ENCODE measurements at regions not wholly inside any gene's neighbourhood (a gene's known extent, or its start where the extent isn't known, plus 50 kb on each side); places are given as distances from the start of the nearest gene placed in this dataset.
"Not testable (repeated sequence)": the region's sequence is repeated elsewhere in the genome, so short reads cannot be mapped to it uniquely, and the experiment has no call there.

GRCh38 chr1:223031733-223032601 lies 111.1 kb downstream of the TLR5 start:
- no peak for ATAC-seq (ENCODE audit: low read depth)
- DNase-seq, result no peak
- Mint-ChIP-seq H3K27me3 (peaks cover 3% of the 10 kb centered on the region), H3K9me3 (no peaks in the 10 kb centered on the region), H3K4me3 (no peak overlapping the region), H3K27ac (no peak overlapping the region), H3K36me3 (no peaks in the 10 kb centered on the region), H3K4me1 (no peaks in the 10 kb centered on the region)
- POLR2A ChIA-PET, result no interaction called here

- Mint-ChIP-seq H3K36me3 (no peaks in the 10 kb centered on the region), H3K4me1 (no peaks in the 10 kb centered on the region), H3K4me3 (no peak overlapping the region), H3K9me3 (no peaks in the 10 kb centered on the region), H3K27ac (no peak overlapping the region), H3K27me3 (peaks cover 3% of the 10 kb centered on the region)
- DNase-seq (no peak), ATAC-seq (ENCODE audit: low read depth) (no peak)
- POLR2A ChIA-PET, result no interaction called here
Observed at GRCh38 chr1:223033658-223034057, 109.4 kb downstream of the TLR5 start.

GRCh38 chr1:223034270-223034798 lies 108.7 kb downstream of the TLR5 start:
- no peaks in the 10 kb centered on the region for H3K4me1 Mint-ChIP-seq
- no peak for ATAC-seq (ENCODE audit: low read depth)
- no peak for DNase-seq

GRCh38 chr1:223035724-223036478 lies 107.1 kb downstream of the TLR5 start:
- Mint-ChIP-seq H3K9me3 (no peaks in the 10 kb centered on the region), H3K27me3 (peaks cover 4% of the 10 kb centered on the region), H3K27ac (no peak overlapping the region), H3K4me3 (no peak overlapping the region), H3K4me1 (peaks cover 1% of the 10 kb centered on the region), H3K36me3 (no peaks in the 10 kb centered on the region)
- POLR2A ChIA-PET, result no interaction called here
- ATAC-seq (ENCODE audit: low read depth) (no peak), DNase-seq (no peak)

More at GRCh38 chr1:223034270-223034798, 108.7 kb downstream of the TLR5 start:
- Mint-ChIP-seq H3K27ac (no peak overlapping the region), H3K9me3 (no peaks in the 10 kb centered on the region), H3K4me3 (no peak overlapping the region), H3K27me3 (no peaks in the 10 kb centered on the region), H3K36me3 (no peaks in the 10 kb centered on the region)
- POLR2A ChIA-PET, result no interaction called here

GRCh38 chr1:223036479-223036845 lies 106.6 kb downstream of the TLR5 start:
- H3K27me3 Mint-ChIP-seq, result peaks cover 4% of the 10 kb centered on the region
- DNase-seq (no peak), ATAC-seq (ENCODE audit: low read depth) (no peak)
- no peaks in the 10 kb centered on the region for H3K36me3 Mint-ChIP-seq
- no peak overlapping the region for H3K4me3 Mint-ChIP-seq
- peaks cover 1% of the 10 kb centered on the region for H3K4me1 Mint-ChIP-seq
- no peaks in the 10 kb centered on the region for H3K9me3 Mint-ChIP-seq
- no peak overlapping the region for H3K27ac Mint-ChIP-seq
- POLR2A ChIA-PET, result no interaction called here

- Mint-ChIP-seq H3K4me1 (peaks cover 1% of the 10 kb centered on the region), H3K4me3 (no peak overlapping the region), H3K36me3 (no peaks in the 10 kb centered on the region), H3K9me3 (no peaks in the 10 kb centered on the region), H3K27ac (no peak overlapping the region), H3K27me3 (peaks cover 4% of the 10 kb centered on the region)
- POLR2A ChIA-PET, result no interaction called here
- no peak for ATAC-seq (ENCODE audit: low read depth)
- DNase-seq, result no peak
Observed at GRCh38 chr1:223037845-223038244, 105.2 kb downstream of the TLR5 start.

GRCh38 chr1:223038288-223039006 lies 104.6 kb downstream of the TLR5 start:
- Mint-ChIP-seq H3K4me1 (peaks cover 1% of the 10 kb centered on the region), H3K27ac (no peak overlapping the region), H3K4me3 (no peak overlapping the region), H3K9me3 (no peaks in the 10 kb centered on the region), H3K36me3 (no peaks in the 10 kb centered on the region), H3K27me3 (peaks cover 4% of the 10 kb centered on the region)
- POLR2A ChIA-PET, result no interaction called here
- DNase-seq, result no peak
- ATAC-seq (ENCODE audit: low read depth), result no peak

- ATAC-seq (ENCODE audit: low read depth) (no peak), DNase-seq (no peak)
- POLR2A ChIA-PET, result no interaction called here
- H3K36me3 Mint-ChIP-seq, result no peaks in the 10 kb centered on the region
- peaks cover 1% of the 10 kb centered on the region for H3K4me1 Mint-ChIP-seq
- peaks cover 8% of the 10 kb centered on the region for H3K27me3 Mint-ChIP-seq
- no peak overlapping the region for H3K4me3 Mint-ChIP-seq
- no peak overlapping the region for H3K27ac Mint-ChIP-seq
- H3K9me3 Mint-ChIP-seq, result peaks cover 2% of the 10 kb centered on the region
Observed at GRCh38 chr1:223039990-223040389, 103.1 kb downstream of the TLR5 start.

- Mint-ChIP-seq H3K27me3 (peaks cover 10% of the 10 kb centered on the region), H3K27ac (no peak overlapping the region)
- no peak for ATAC-seq (ENCODE audit: low read depth)
Observed at GRCh38 chr1:223041481-223041880, 101.6 kb downstream of the TLR5 start.

GRCh38 chr1:223045164-223045957 lies 97.7 kb downstream of the TLR5 start:
- POLR2A ChIA-PET, result no interaction called here
- peaks cover 9% of the 10 kb centered on the region for H3K27me3 Mint-ChIP-seq
- H3K9me3 Mint-ChIP-seq, result peaks cover 11% of the 10 kb centered on the region
- no peak overlapping the region for H3K27ac Mint-ChIP-seq
- no peaks in the 10 kb centered on the region for H3K36me3 Mint-ChIP-seq
- DNase-seq, result no peak
- peaks cover 1% of the 10 kb centered on the region for H3K4me1 Mint-ChIP-seq
- H3K4me3 Mint-ChIP-seq, result no peak overlapping the region
- no peak for ATAC-seq (ENCODE audit: low read depth)

More at GRCh38 chr1:223041481-223041880, 101.6 kb downstream of the TLR5 start:
- Mint-ChIP-seq H3K4me1 (peaks cover 1% of the 10 kb centered on the region), H3K9me3 (peaks cover 6% of the 10 kb centered on the region), H3K36me3 (no peaks in the 10 kb centered on the region), H3K4me3 (no peak overlapping the region)
- POLR2A ChIA-PET, result no interaction called here
- DNase-seq, result no peak

GRCh38 chr1:223046011-223046410 lies 97.0 kb downstream of the TLR5 start:
- H3K4me1 Mint-ChIP-seq, result peaks cover 1% of the 10 kb centered on the region
- POLR2A ChIA-PET, result no interaction called here
- ATAC-seq (ENCODE audit: low read depth), result no peak
- no peaks in the 10 kb centered on the region for H3K36me3 Mint-ChIP-seq
- peaks cover 11% of the 10 kb centered on the region for H3K9me3 Mint-ChIP-seq
- no peak for DNase-seq
- no peak overlapping the region for H3K4me3 Mint-ChIP-seq
- no peak overlapping the region for H3K27ac Mint-ChIP-seq
- peaks cover 7% of the 10 kb centered on the region for H3K27me3 Mint-ChIP-seq

- peaks cover 11% of the 10 kb centered on the region for H3K9me3 Mint-ChIP-seq
- H3K27ac Mint-ChIP-seq; POLR2A ChIA-PET; DNase-seq; H3K4me1 Mint-ChIP-seq; H3K27me3 Mint-ChIP-seq; H3K36me3 Mint-ChIP-seq; H3K4me3 Mint-ChIP-seq; ATAC-seq (ENCODE audit: low read depth): not testable (repeated sequence)
Observed at GRCh38 chr1:223046463-223046862, 96.6 kb downstream of the TLR5 start.

- no peak overlapping the region for H3K27ac Mint-ChIP-seq
- H3K27me3 Mint-ChIP-seq, result peaks cover 7% of the 10 kb centered on the region
- ATAC-seq (ENCODE audit: low read depth) (no peak), DNase-seq (no peak)
- peaks cover 11% of the 10 kb centered on the region for H3K9me3 Mint-ChIP-seq
- peaks cover 1% of the 10 kb centered on the region for H3K4me1 Mint-ChIP-seq
- no peak overlapping the region for H3K4me3 Mint-ChIP-seq
- POLR2A ChIA-PET, result no interaction called here
- H3K36me3 Mint-ChIP-seq, result no peaks in the 10 kb centered on the region
Observed at GRCh38 chr1:223048026-223048425, 95.0 kb downstream of the TLR5 start.
